ENCODE measurements at regions not wholly inside any gene's neighbourhood (a gene's known extent, or its start where the extent isn't known, plus 50 kb on each side); places are given as distances from the start of the nearest gene placed in this dataset.
"Not testable (repeated sequence)": the region's sequence is repeated elsewhere in the genome, so short reads cannot be mapped to it uniquely, and the experiment has no call there.

DNA sequence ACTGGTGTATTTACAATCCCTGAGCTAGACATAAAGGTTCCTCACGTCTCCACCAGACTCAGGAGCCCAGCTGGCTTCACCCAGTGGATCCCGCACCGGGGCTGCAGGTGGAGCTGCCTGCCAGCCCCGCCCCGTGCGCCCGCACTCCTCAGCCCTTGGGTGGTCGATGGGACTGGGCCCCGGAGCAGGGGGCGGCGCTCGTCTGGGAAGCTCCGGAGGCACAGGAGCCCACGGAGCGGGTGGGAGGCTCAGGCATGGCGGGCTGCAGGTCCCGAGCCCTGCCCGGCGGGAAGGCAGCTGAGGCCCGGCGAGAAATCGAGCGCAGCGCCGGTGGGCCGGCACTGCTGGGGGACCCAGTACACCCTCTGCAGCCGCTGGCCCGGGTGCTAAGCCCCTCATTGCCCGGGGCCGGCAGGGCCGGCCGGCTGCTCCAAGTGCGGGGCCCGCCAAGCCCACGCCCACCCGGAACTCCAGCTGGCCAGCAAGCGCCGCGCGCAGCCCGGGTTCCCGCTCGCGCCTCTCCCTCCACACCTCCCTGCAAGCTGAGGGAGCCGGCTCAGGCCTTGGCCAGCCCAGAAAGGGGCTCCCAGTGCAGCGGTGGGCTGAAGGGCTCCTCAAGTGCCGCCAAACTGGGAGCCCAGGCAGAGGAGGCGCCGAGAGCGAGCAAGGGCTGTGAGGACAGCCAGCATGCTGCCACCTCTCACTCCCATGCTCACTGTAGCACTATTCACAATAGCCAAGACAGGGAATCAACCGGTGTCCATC, 79.3 kb upstream of the RGPD4 start:
- H3K27me3 ChIP-seq (ENCODE audit: control insufficient read depth in 2 of 2, insufficient read depth in 1 of 2, low read length in 1 of 2); H3K4me3 ChIP-seq (ENCODE audit: low read length in 2 of 2); DNase-seq (ENCODE audit: low read depth in 6 of 9, low spot score in 9 of 9); H3K27ac ChIP-seq (ENCODE audit: low read depth in 1 of 2, low read length in 1 of 2); H3K36me3 ChIP-seq (ENCODE audit: control insufficient read depth in 2 of 2, insufficient read depth in 2 of 2, low read length in 1 of 2); H3K9me3 ChIP-seq (ENCODE audit: control insufficient read depth in 2 of 2, insufficient read depth in 1 of 2, low read length in 1 of 2); H3K4me1 ChIP-seq (ENCODE audit: control insufficient read depth in 2 of 2, insufficient read depth in 2 of 2, low read length in 2 of 2): not testable (repeated sequence)
- 97% methylated on average over 51 of the region's 51 CpGs for WGBS

DNA sequence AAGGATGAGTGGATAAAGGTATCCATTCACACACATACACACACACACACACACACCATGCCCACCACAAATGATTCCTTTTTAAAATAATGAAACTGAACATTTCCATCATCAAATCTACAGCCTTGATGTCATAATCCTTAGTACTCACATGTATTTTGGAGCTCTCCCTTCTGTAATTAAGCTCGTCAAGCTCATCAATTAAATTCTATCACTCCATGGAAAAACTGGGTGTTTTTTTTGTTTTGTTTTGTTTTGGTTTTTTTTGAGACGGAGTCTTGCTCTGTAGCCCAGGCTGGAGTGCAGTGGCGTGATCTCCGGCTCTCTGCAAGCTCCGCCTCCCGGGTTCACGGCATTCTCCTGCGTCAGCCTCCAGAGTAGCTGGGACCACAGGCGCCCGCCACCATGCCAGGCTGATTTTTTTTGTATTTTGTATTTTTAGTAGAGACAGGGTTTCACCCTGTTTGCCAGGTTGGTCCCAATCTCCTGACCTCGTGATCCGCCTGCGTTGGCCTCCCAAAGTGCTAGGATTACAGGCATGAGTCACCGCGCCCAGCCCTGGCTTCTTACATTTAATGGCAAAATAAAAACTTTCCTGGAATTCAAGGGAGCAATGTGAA, 78.6 kb upstream of the RGPD4 start:
- 97% methylated on average over 15 of the region's 15 CpGs for WGBS
- no peak overlapping the region for H3K27ac ChIP-seq (ENCODE audit: low read depth in 1 of 2, low read length in 1 of 2)

DNA sequence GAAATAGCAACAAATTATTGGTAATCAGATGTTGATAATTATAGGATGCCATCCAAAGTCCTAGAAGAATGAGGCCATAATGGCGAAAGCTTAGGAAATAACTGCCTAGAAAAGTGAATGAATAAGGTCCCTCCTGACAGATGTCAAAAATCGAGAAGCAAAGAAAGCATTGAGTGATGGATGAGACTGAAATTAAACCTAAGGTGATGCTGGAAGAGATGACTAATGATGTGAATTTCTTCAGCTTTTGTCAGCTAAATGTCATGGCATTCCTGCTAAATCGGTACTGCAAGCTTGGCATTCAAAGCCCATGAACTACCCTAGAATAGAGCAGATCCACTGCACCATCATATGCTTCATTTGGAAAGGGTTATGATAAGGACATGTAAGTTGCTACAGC, 74.8 kb upstream of the RGPD4 start:
- Histone ChIP-seq H3K36me3 (ENCODE audit: control insufficient read depth in 2 of 2, insufficient read depth in 2 of 2, low read length in 1 of 2) (no peaks in the 10 kb centered on the region), H3K9me3 (ENCODE audit: control insufficient read depth in 2 of 2, insufficient read depth in 1 of 2, low read length in 1 of 2) (peaks cover 0 to 1% of the 10 kb centered on the region in 2 donors), H3K27ac (ENCODE audit: low read depth in 1 of 2, low read length in 1 of 2) (no peak overlapping the region), H3K4me1 (ENCODE audit: control insufficient read depth in 2 of 2, insufficient read depth in 2 of 2, low read length in 2 of 2) (no peaks in the 10 kb centered on the region), H3K4me3 (ENCODE audit: low read length in 2 of 2) (no peak overlapping the region), H3K27me3 (ENCODE audit: control insufficient read depth in 2 of 2, insufficient read depth in 1 of 2, low read length in 1 of 2) (no peaks in the 10 kb centered on the region)
- DNase-seq (ENCODE audit: low read depth in 6 of 9, low spot score in 9 of 9): no peak
- WGBS: 88% methylated on average over 3 of the region's 3 CpGs

More for the DNA sequence above, 78.6 kb upstream of the RGPD4 start:
- H3K4me3 ChIP-seq (ENCODE audit: low read length in 2 of 2): no peak overlapping the region
- no peaks in the 10 kb centered on the region for H3K4me1 ChIP-seq (ENCODE audit: control insufficient read depth in 2 of 2, insufficient read depth in 2 of 2, low read length in 2 of 2)
- DNase-seq (ENCODE audit: low read depth in 6 of 9, low spot score in 9 of 9): no peak
- H3K27me3 ChIP-seq (ENCODE audit: control insufficient read depth in 2 of 2, insufficient read depth in 1 of 2, low read length in 1 of 2): no peaks in the 10 kb centered on the region
- no peaks in the 10 kb centered on the region for H3K36me3 ChIP-seq (ENCODE audit: control insufficient read depth in 2 of 2, insufficient read depth in 2 of 2, low read length in 1 of 2)
- H3K9me3 ChIP-seq (ENCODE audit: control insufficient read depth in 2 of 2, insufficient read depth in 1 of 2, low read length in 1 of 2): peaks cover 0 to under 1% of the 10 kb centered on the region in 2 donors

- 93% methylated on average over 8 of the region's 8 CpGs for WGBS
- H3K36me3 ChIP-seq (ENCODE audit: control insufficient read depth in 2 of 2, insufficient read depth in 2 of 2, low read length in 1 of 2); H3K4me3 ChIP-seq (ENCODE audit: low read length in 2 of 2); H3K27ac ChIP-seq (ENCODE audit: low read depth in 1 of 2, low read length in 1 of 2); H3K4me1 ChIP-seq (ENCODE audit: control insufficient read depth in 2 of 2, insufficient read depth in 2 of 2, low read length in 2 of 2); H3K27me3 ChIP-seq (ENCODE audit: control insufficient read depth in 2 of 2, insufficient read depth in 1 of 2, low read length in 1 of 2); H3K9me3 ChIP-seq (ENCODE audit: control insufficient read depth in 2 of 2, insufficient read depth in 1 of 2, low read length in 1 of 2); DNase-seq (ENCODE audit: low read depth in 6 of 9, low spot score in 9 of 9): not testable (repeated sequence)
These were observed 72.9 kb upstream of the RGPD4 start for GRCh38 chr2:107753806-107754205.

DNA sequence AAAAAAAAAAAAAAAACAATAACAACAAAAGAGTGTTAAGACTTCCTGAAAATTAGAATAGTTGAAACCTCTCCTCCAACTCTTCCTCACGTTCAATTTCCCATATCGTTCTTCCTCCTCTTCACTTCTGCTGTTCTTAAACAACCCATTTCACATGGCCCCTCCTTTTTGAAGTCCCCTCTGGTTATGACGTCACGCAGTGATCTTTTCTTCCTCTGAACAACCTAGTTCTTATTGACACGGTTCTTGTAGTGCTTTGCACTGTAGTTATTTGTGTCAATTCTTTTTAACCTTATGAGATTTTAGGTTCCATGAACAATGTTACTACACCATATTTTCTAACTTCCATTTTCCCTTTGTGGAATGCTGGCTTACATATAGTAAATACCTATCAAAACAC, 69.5 kb upstream of the RGPD4 start:
- WGBS: 95% methylated on average over 5 of the region's 5 CpGs
- DNase-seq (ENCODE audit: low read depth in 6 of 9, low spot score in 9 of 9): no peak
- Histone ChIP-seq H3K4me3 (ENCODE audit: low read length in 2 of 2) (no peak overlapping the region), H3K4me1 (ENCODE audit: control insufficient read depth in 2 of 2, insufficient read depth in 2 of 2, low read length in 2 of 2) (no peaks in the 10 kb centered on the region), H3K27ac (ENCODE audit: low read depth in 1 of 2, low read length in 1 of 2) (no peak overlapping the region), H3K9me3 (ENCODE audit: control insufficient read depth in 2 of 2, insufficient read depth in 1 of 2, low read length in 1 of 2) (peaks cover 0 to 1% of the 10 kb centered on the region in 2 donors), H3K36me3 (ENCODE audit: control insufficient read depth in 2 of 2, insufficient read depth in 2 of 2, low read length in 1 of 2) (no peaks in the 10 kb centered on the region), H3K27me3 (ENCODE audit: control insufficient read depth in 2 of 2, insufficient read depth in 1 of 2, low read length in 1 of 2) (no peaks in the 10 kb centered on the region)

GRCh38 chr2:107760620-107761364, 65.9 kb upstream of the RGPD4 start:
- Histone ChIP-seq H3K27ac (ENCODE audit: low read depth in 1 of 2, low read length in 1 of 2) (no peak overlapping the region), H3K36me3 (ENCODE audit: control insufficient read depth in 2 of 2, insufficient read depth in 2 of 2, low read length in 1 of 2) (no peaks in the 10 kb centered on the region), H3K27me3 (ENCODE audit: control insufficient read depth in 2 of 2, insufficient read depth in 1 of 2, low read length in 1 of 2) (no peaks in the 10 kb centered on the region), H3K9me3 (ENCODE audit: control insufficient read depth in 2 of 2, insufficient read depth in 1 of 2, low read length in 1 of 2) (no peaks in the 10 kb centered on the region), H3K4me3 (ENCODE audit: low read length in 2 of 2) (no peak overlapping the region), H3K4me1 (ENCODE audit: control insufficient read depth in 2 of 2, insufficient read depth in 2 of 2, low read length in 2 of 2) (no peaks in the 10 kb centered on the region)
- no peak for DNase-seq (ENCODE audit: low read depth in 6 of 9, low spot score in 9 of 9)
- 90% methylated on average over 5 of the region's 5 CpGs for WGBS

- Histone ChIP-seq H3K9me3 (ENCODE audit: control insufficient read depth in 2 of 2, insufficient read depth in 1 of 2, low read length in 1 of 2) (no peaks in the 10 kb centered on the region), H3K27me3 (ENCODE audit: control insufficient read depth in 2 of 2, insufficient read depth in 1 of 2, low read length in 1 of 2) (no peaks in the 10 kb centered on the region), H3K4me1 (ENCODE audit: control insufficient read depth in 2 of 2, insufficient read depth in 2 of 2, low read length in 2 of 2) (no peaks in the 10 kb centered on the region), H3K36me3 (ENCODE audit: control insufficient read depth in 2 of 2, insufficient read depth in 2 of 2, low read length in 1 of 2) (no peaks in the 10 kb centered on the region), H3K4me3 (ENCODE audit: low read length in 2 of 2) (no peak overlapping the region), H3K27ac (ENCODE audit: low read depth in 1 of 2, low read length in 1 of 2) (peak overlapping the region in 1 of 2 donors; percentile 61)
- 95% methylated on average over 5 of the region's 5 CpGs for whole genome bisulfite sequencing
- DNase-seq (ENCODE audit: low read depth in 6 of 9, low spot score in 9 of 9): peak in 1 of 9 donors; percentile 12
These were observed 54.3 kb upstream of the RGPD4 start for GRCh38 chr2:107772353-107772752.

- no peaks in the 10 kb centered on the region for H3K4me1 ChIP-seq (ENCODE audit: control insufficient read depth in 2 of 2, insufficient read depth in 2 of 2, low read length in 2 of 2)
- H3K4me3 ChIP-seq (ENCODE audit: low read length in 2 of 2): no peak overlapping the region
- DNase-seq (ENCODE audit: low read depth in 6 of 9, low spot score in 9 of 9): no peak
- WGBS: 88% methylated on average over 5 of the region's 5 CpGs
- H3K27ac ChIP-seq (ENCODE audit: low read depth in 1 of 2, low read length in 1 of 2): no peak overlapping the region
- H3K27me3 ChIP-seq (ENCODE audit: control insufficient read depth in 2 of 2, insufficient read depth in 1 of 2, low read length in 1 of 2): no peaks in the 10 kb centered on the region
- no peaks in the 10 kb centered on the region for H3K36me3 ChIP-seq (ENCODE audit: control insufficient read depth in 2 of 2, insufficient read depth in 2 of 2, low read length in 1 of 2)
- H3K9me3 ChIP-seq (ENCODE audit: control insufficient read depth in 2 of 2, insufficient read depth in 1 of 2, low read length in 1 of 2): no peaks in the 10 kb centered on the region
These were observed 51.5 kb upstream of the RGPD4 start for GRCh38 chr2:107775211-107775610.

DNA sequence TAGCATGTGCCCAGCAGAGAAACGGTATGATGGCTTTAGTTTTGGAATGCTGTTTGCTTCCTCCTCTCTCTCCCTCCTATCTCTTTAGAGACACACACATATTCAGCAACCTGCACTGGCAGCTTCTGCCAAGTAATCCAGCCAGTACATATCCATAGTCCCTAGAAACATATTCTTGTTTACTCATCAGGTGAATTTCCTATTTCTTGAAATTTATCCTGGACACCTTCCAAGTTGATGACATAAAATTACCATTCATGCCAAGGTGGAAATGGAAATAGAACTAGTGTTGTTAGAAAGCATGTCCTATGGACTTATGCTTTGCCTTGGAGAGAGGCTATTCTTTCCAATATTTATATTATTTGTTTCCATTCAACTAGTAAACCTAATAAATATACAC, 50.9 kb upstream of the RGPD4 start:
- DNase-seq (ENCODE audit: low read depth in 6 of 9, low spot score in 9 of 9): no peak
- WGBS: 86% methylated on average over 1 of the region's 1 CpG
- Histone ChIP-seq H3K36me3 (ENCODE audit: control insufficient read depth in 2 of 2, insufficient read depth in 2 of 2, low read length in 1 of 2) (no peaks in the 10 kb centered on the region), H3K27ac (ENCODE audit: low read depth in 1 of 2, low read length in 1 of 2) (no peak overlapping the region), H3K4me1 (ENCODE audit: control insufficient read depth in 2 of 2, insufficient read depth in 2 of 2, low read length in 2 of 2) (no peaks in the 10 kb centered on the region), H3K9me3 (ENCODE audit: control insufficient read depth in 2 of 2, insufficient read depth in 1 of 2, low read length in 1 of 2) (no peaks in the 10 kb centered on the region), H3K27me3 (ENCODE audit: control insufficient read depth in 2 of 2, insufficient read depth in 1 of 2, low read length in 1 of 2) (no peaks in the 10 kb centered on the region), H3K4me3 (ENCODE audit: low read length in 2 of 2) (no peak overlapping the region)

Data from thymus (tissue), 11 donors.